ENCODE measurements at regions not wholly inside any gene's neighbourhood (a gene's known extent, or its start where the extent isn't known, plus 50 kb on each side); places are given as distances from the start of the nearest gene placed in this dataset.

DNA sequence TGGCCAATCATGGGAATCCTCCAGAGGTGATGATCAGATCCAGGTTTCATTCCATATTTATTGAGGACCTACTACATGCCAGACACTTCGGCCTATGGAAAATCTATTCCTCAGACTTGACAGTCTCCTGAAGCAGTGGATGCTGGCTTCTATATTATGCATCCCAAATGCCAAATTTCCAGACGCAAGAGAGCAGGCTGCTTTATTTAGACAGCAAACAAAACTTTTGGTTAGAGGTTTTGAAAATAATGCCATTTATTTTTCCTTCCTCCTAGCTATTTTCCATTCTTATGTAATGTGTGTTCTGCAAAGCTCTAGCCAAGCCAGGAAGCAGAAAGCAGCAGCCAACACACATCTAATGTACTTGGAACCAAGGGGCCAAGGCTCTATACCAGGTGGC lies 330.8 kb downstream of the GPAM start:
- Mint-ChIP-seq H3K4me3 (no peak overlapping the region), H3K36me3 (peaks cover 3% of the 10 kb centered on the region), H3K4me1 (no peaks in the 10 kb centered on the region), H3K27ac (no peak overlapping the region), H3K27me3 (ENCODE audit: low read depth in 2 of 2) (no peaks in the 10 kb centered on the region), H3K9me3 (peaks cover 8 to 10% of the 10 kb centered on the region in 2 donors)
- Histone ChIP-seq H3K27me3 (ENCODE audit: control insufficient read depth, insufficient read depth, low read length) (no peaks in the 10 kb centered on the region), H3K27ac (ENCODE audit: low read length) (no peak overlapping the region), H3K9me3 (ENCODE audit: control insufficient read depth, insufficient read depth, low read length) (peaks cover 3% of the 10 kb centered on the region), H3K4me3 (ENCODE audit: low read length) (no peak overlapping the region), H3K4me1 (ENCODE audit: control insufficient read depth, insufficient read depth, low read length) (no peaks in the 10 kb centered on the region), H3K36me3 (ENCODE audit: control insufficient read depth, insufficient read depth, low read length) (no peaks in the 10 kb centered on the region)
- intact Hi-C loops (cut with micrococcal nuclease), result no loop called here
- ATAC-seq (no peak), DNase-seq (no peak)
- TF ChIP-seq, protein P1, sequence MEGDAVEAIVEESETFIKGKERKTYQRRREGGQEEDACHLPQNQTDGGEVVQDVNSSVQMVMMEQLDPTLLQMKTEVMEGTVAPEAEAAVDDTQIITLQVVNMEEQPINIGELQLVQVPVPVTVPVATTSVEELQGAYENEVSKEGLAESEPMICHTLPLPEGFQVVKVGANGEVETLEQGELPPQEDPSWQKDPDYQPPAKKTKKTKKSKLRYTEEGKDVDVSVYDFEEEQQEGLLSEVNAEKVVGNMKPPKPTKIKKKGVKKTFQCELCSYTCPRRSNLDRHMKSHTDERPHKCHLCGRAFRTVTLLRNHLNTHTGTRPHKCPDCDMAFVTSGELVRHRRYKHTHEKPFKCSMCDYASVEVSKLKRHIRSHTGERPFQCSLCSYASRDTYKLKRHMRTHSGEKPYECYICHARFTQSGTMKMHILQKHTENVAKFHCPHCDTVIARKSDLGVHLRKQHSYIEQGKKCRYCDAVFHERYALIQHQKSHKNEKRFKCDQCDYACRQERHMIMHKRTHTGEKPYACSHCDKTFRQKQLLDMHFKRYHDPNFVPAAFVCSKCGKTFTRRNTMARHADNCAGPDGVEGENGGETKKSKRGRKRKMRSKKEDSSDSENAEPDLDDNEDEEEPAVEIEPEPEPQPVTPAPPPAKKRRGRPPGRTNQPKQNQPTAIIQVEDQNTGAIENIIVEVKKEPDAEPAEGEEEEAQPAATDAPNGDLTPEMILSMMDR (IDR thresholded peaks at IDR 0.05), result no peak
- 90% methylated on average over 2 of the region's 2 CpGs for WGBS (ENCODE audit: insufficient coverage)

DNA sequence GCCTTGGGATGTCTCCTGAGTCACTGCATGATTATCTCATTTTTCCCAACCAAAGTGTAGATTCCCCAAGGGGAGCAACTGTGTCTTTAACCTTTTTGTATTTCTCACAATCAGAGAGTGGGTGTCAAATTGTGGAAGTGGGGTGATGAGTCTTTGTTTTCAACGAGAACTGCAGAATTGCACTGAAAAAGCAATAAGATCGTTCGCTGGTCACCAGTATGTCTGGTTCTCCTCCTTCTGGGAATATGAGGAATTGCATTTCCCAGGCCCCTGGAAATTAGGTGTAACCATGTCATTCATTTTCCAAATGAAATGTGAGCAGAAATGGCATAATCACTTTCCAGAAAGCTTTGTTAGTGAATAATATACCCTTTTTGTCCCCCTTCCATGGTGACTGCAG lies 326.9 kb downstream of the GPAM start:
- Mint-ChIP-seq H3K4me3 (no peak overlapping the region), H3K4me1 (no peaks in the 10 kb centered on the region), H3K27me3 (ENCODE audit: low read depth in 2 of 2) (no peaks in the 10 kb centered on the region), H3K9me3 (peaks cover 10 to 12% of the 10 kb centered on the region in 2 donors), H3K36me3 (no peaks in the 10 kb centered on the region), H3K27ac (no peak overlapping the region)
- 74% methylated on average over 3 of the region's 3 CpGs for WGBS (ENCODE audit: insufficient coverage)
- no peaks in the 10 kb centered on the region for H3K27me3 ChIP-seq (ENCODE audit: control insufficient read depth, insufficient read depth, low read length)
- TF ChIP-seq, protein P1 (IDR thresholded peaks at IDR 0.05), result no peak
- intact Hi-C loops (cut with micrococcal nuclease), result no loop called here
- H3K36me3 ChIP-seq (ENCODE audit: control insufficient read depth, insufficient read depth, low read length), result no peaks in the 10 kb centered on the region
- DNase-seq, result no peak
- no peak overlapping the region for H3K4me3 ChIP-seq (ENCODE audit: low read length)
- no peaks in the 10 kb centered on the region for H3K4me1 ChIP-seq (ENCODE audit: control insufficient read depth, insufficient read depth, low read length)
- no peak for ATAC-seq
- no peak overlapping the region for H3K27ac ChIP-seq (ENCODE audit: low read length)
- H3K9me3 ChIP-seq (ENCODE audit: control insufficient read depth, insufficient read depth, low read length), result no peaks in the 10 kb centered on the region

DNA sequence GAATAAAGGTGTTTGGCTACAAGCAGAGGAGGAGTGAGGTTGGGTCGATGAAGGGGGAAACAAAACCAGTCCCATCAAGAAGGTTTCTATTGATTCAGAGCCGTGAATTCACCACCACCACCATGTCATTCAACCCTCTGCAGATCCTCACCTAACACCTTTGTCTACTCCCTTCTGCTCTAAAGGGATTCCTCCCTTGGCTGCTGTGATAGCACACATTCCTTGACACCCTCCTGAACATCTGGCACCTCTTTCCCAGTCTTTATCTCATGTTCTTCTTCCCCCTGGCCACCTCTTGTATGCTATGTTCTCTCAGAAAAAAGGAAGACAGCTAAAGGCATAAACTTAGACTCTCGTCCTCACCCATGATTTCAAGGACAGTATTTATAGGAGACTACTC lies 318.0 kb downstream of the GPAM start:
- Mint-ChIP-seq H3K36me3 (no peaks in the 10 kb centered on the region), H3K27ac (no peak overlapping the region), H3K4me3 (no peak overlapping the region), H3K9me3 (peaks cover 0 to 6% of the 10 kb centered on the region in 2 donors), H3K27me3 (ENCODE audit: low read depth in 2 of 2) (no peaks in the 10 kb centered on the region), H3K4me1 (no peaks in the 10 kb centered on the region)
- TF ChIP-seq, protein P1 (IDR thresholded peaks at IDR 0.05), result no peak
- no peak overlapping the region for H3K27ac ChIP-seq (ENCODE audit: low read length)
- intact Hi-C loops (cut with micrococcal nuclease), result no loop called here
- no peaks in the 10 kb centered on the region for H3K36me3 ChIP-seq (ENCODE audit: control insufficient read depth, insufficient read depth, low read length)
- no peak for ATAC-seq
- H3K9me3 ChIP-seq (ENCODE audit: control insufficient read depth, insufficient read depth, low read length), result no peaks in the 10 kb centered on the region
- H3K4me1 ChIP-seq (ENCODE audit: control insufficient read depth, insufficient read depth, low read length), result no peaks in the 10 kb centered on the region
- no peaks in the 10 kb centered on the region for H3K27me3 ChIP-seq (ENCODE audit: control insufficient read depth, insufficient read depth, low read length)
- WGBS (ENCODE audit: insufficient coverage), result 46% methylated on average over 3 of the region's 3 CpGs
- H3K4me3 ChIP-seq (ENCODE audit: low read length), result no peak overlapping the region
- no peak for DNase-seq

DNA sequence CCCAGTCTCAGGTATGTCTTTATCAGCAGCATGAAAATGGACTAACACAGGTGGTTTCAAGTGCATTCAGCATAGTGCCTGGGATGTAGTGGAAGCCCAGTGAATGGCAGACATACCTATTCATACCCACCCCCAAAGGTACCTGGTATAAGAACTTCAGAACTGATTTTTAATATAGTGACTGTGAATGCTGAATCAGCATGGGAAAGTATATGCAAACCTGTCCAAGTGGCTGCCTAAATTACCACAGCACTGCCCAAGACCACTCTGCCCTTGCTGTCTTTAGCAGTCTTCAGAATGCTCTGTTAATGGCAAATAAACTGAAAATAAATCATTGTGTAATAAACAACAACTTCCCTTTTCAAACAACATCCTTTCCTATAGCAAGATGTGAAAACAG lies 312.1 kb downstream of the GPAM start:
- TF ChIP-seq, protein P1 (IDR thresholded peaks at IDR 0.05), result no peak
- no peak overlapping the region for H3K27ac Mint-ChIP-seq
- no peaks in the 10 kb centered on the region for H3K36me3 ChIP-seq (ENCODE audit: control insufficient read depth, insufficient read depth, low read length)
- H3K27me3 ChIP-seq (ENCODE audit: control insufficient read depth, insufficient read depth, low read length), result no peaks in the 10 kb centered on the region
- H3K27me3 Mint-ChIP-seq (ENCODE audit: low read depth in 2 of 2), result no peaks in the 10 kb centered on the region
- ATAC-seq, result no peak
- H3K27ac ChIP-seq (ENCODE audit: low read length), result no peak overlapping the region
- no peaks in the 10 kb centered on the region for H3K9me3 Mint-ChIP-seq
- no peak overlapping the region for H3K4me3 ChIP-seq (ENCODE audit: low read length)
- no peak overlapping the region for H3K4me3 Mint-ChIP-seq
- DNase-seq, result no peak
- peaks cover 3% of the 10 kb centered on the region for H3K9me3 ChIP-seq (ENCODE audit: control insufficient read depth, insufficient read depth, low read length)
- no peaks in the 10 kb centered on the region for H3K36me3 Mint-ChIP-seq
- no peaks in the 10 kb centered on the region for H3K4me1 Mint-ChIP-seq
- intact Hi-C loops (cut with micrococcal nuclease), result no loop called here
- no peaks in the 10 kb centered on the region for H3K4me1 ChIP-seq (ENCODE audit: control insufficient read depth, insufficient read depth, low read length)
